ENCODE measurements at regions not wholly inside any gene's neighbourhood (a gene's known extent, or its start where the extent isn't known, plus 50 kb on each side); places are given as distances from the start of the nearest gene placed in this dataset.
A peak's percentile ranks its signal among the peaks of the same experiment; 100 is the strongest.

DNA sequence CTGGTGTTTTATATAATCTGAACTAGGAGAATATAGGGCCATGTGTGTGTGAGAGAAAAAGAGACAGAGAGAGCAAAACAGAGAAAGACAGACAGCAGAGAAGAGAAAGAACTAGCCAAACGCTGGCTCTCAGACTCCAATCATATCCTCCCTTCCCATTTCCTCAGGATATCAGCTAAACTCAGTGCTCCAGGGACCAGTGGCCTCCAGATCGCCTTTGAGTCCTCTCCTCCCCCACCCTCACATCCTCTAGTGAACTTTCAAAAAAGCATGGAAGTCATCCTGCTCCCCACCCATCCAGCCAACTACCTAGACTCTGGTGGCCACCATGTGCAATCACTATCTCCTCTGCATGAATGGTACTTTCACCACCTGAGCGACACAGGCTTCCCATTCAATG is 386.1 kb upstream of the NPVF start:
- H3K4me1 Mint-ChIP-seq (ENCODE audit: low read depth): peaks cover 87% of the 10 kb centered on the region
- H3K4me3 Mint-ChIP-seq (ENCODE audit: unreplicated experiment): no peak overlapping the region
- TF ChIP-seq, protein P1, sequence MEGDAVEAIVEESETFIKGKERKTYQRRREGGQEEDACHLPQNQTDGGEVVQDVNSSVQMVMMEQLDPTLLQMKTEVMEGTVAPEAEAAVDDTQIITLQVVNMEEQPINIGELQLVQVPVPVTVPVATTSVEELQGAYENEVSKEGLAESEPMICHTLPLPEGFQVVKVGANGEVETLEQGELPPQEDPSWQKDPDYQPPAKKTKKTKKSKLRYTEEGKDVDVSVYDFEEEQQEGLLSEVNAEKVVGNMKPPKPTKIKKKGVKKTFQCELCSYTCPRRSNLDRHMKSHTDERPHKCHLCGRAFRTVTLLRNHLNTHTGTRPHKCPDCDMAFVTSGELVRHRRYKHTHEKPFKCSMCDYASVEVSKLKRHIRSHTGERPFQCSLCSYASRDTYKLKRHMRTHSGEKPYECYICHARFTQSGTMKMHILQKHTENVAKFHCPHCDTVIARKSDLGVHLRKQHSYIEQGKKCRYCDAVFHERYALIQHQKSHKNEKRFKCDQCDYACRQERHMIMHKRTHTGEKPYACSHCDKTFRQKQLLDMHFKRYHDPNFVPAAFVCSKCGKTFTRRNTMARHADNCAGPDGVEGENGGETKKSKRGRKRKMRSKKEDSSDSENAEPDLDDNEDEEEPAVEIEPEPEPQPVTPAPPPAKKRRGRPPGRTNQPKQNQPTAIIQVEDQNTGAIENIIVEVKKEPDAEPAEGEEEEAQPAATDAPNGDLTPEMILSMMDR (IDR thresholded peaks at IDR 0.05): no peak
- H3K27me3 Mint-ChIP-seq (ENCODE audit: low read depth): no peaks in the 10 kb centered on the region
- H3K9me3 Mint-ChIP-seq (ENCODE audit: low read depth): peaks cover 15% of the 10 kb centered on the region
- peak overlapping the region; percentile 79 for H3K27ac Mint-ChIP-seq (ENCODE audit: unreplicated experiment)
- H3K36me3 Mint-ChIP-seq (ENCODE audit: low read depth): peaks cover 8% of the 10 kb centered on the region
- DNase-seq (ENCODE audit: low spot score): no peak

DNA sequence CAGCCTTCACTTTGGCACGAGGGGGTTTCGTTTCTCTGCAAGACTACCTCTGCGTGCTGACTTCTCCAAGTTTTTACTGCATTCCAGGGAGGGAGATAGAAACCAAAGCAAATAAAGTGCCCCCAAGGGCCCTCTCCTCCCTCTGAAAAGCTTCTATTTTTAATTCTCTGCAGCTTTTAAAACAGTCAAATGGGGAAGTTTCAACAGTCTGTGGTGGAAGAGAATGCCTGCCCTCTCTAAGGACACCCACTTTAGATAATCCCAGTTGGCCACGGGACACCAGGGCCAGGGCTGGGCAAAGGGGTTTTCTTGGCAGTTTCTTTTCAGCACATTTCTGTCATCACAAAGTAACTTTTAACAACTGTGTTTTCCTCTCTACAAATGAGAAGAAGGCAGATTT is 386.7 kb upstream of the NPVF start:
- H3K27me3 Mint-ChIP-seq (ENCODE audit: low read depth): no peaks in the 10 kb centered on the region
- H3K36me3 Mint-ChIP-seq (ENCODE audit: low read depth): peaks cover 8% of the 10 kb centered on the region
- H3K27ac Mint-ChIP-seq (ENCODE audit: unreplicated experiment): peak overlapping the region; percentile 79
- DNase-seq (ENCODE audit: low spot score): no peak
- H3K9me3 Mint-ChIP-seq (ENCODE audit: low read depth): peaks cover 15% of the 10 kb centered on the region
- TF ChIP-seq, protein P1 (IDR thresholded peaks at IDR 0.05): no peak
- no peak overlapping the region for H3K4me3 Mint-ChIP-seq (ENCODE audit: unreplicated experiment)
- peaks cover 88% of the 10 kb centered on the region for H3K4me1 Mint-ChIP-seq (ENCODE audit: low read depth)

DNA sequence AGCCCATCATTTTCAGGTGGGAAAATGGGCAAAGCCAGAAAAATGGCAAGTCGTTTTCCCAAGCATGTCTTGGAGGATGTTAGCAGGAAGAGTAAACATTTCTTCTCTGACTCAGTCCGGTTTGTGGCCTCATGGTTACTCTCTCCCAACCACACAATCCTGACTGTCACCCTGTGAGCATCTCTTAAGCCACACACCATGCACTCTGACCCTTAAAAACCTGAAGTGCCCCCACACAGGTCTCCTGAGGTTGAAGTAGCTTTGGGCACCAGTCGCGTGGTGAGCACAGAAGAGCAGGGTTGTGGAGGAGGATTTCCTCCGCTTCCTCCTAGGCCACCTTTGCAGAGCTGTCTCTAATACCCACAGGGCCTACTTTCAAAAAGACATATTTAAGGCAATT is 387.3 kb upstream of the NPVF start:
- Mint-ChIP-seq H3K27me3 (ENCODE audit: low read depth) (no peaks in the 10 kb centered on the region), H3K4me1 (ENCODE audit: low read depth) (peaks cover 86% of the 10 kb centered on the region), H3K27ac (ENCODE audit: unreplicated experiment) (peak overlapping the region; percentile 79), H3K36me3 (ENCODE audit: low read depth) (peaks cover 8% of the 10 kb centered on the region), H3K4me3 (ENCODE audit: unreplicated experiment) (no peak overlapping the region), H3K9me3 (ENCODE audit: low read depth) (peaks cover 15% of the 10 kb centered on the region)
- no peak for DNase-seq (ENCODE audit: low spot score)
- TF ChIP-seq, protein P1 (IDR thresholded peaks at IDR 0.05): no peak

DNA sequence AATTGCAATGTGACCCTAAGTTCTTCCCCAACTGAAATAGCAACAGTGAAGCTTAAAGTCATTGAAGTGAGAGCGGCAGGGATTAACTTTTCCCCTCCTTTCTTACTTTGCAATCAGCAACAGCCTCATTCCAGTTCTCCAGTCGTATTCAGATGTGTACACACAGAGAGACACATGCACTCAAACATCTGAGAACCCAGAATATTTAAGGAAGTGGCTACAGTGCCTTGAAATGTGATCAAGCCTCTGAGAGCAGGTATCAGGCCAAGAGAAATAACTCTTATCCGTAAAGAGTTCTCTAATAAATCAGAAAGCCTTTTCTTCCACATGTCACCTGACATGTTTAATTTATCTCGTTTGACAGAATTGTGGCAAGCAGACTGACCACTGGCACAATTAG is 388.9 kb upstream of the NPVF start:
- no peak overlapping the region for H3K4me3 Mint-ChIP-seq (ENCODE audit: unreplicated experiment)
- no peak overlapping the region for H3K27ac Mint-ChIP-seq (ENCODE audit: unreplicated experiment)
- H3K4me1 Mint-ChIP-seq (ENCODE audit: low read depth): peaks cover 73% of the 10 kb centered on the region
- TF ChIP-seq, protein P1 (IDR thresholded peaks at IDR 0.05): no peak
- no peak for DNase-seq (ENCODE audit: low spot score)
- no peaks in the 10 kb centered on the region for H3K27me3 Mint-ChIP-seq (ENCODE audit: low read depth)
- peaks cover 9% of the 10 kb centered on the region for H3K9me3 Mint-ChIP-seq (ENCODE audit: low read depth)
- peaks cover 4% of the 10 kb centered on the region for H3K36me3 Mint-ChIP-seq (ENCODE audit: low read depth)

DNA sequence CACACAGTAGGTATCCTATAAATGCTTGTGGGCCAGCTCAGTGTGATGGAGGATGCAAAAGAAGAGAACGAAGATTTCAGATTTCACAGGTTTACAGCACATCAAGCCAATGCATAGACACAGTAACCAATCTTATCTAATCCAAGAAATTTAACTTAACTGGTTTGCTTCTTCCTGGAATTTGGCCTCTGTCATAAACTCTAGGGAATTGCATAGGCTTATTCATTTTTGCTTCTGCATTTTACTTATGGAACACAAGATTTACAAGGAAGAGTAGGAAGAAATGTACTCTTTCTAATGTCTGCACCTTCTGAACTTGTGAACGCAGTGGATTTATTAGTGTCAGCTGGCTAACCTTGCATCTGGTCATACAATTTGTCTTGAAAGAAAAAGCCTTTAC is 389.4 kb upstream of the NPVF start:
- H3K4me3 Mint-ChIP-seq (ENCODE audit: unreplicated experiment): no peak overlapping the region
- H3K9me3 Mint-ChIP-seq (ENCODE audit: low read depth): peaks cover 12% of the 10 kb centered on the region
- TF ChIP-seq, protein P1 (IDR thresholded peaks at IDR 0.05): no peak
- no peak for DNase-seq (ENCODE audit: low spot score)
- no peaks in the 10 kb centered on the region for H3K27me3 Mint-ChIP-seq (ENCODE audit: low read depth)
- H3K4me1 Mint-ChIP-seq (ENCODE audit: low read depth): peaks cover 78% of the 10 kb centered on the region
- no peak overlapping the region for H3K27ac Mint-ChIP-seq (ENCODE audit: unreplicated experiment)
- H3K36me3 Mint-ChIP-seq (ENCODE audit: low read depth): peaks cover 4% of the 10 kb centered on the region

Measured in chondrocyte (in vitro differentiated cells).